NOMO-1 treated with DMSO at 0.1 percent for 48 hours (cell line): ENCODE measurements at regions not wholly inside any gene's neighbourhood (a gene's known extent, or its start where the extent isn't known, plus 50 kb on each side); places are given as distances from the start of the nearest gene placed in this dataset.
"Not testable (repeated sequence)": the region's sequence is repeated elsewhere in the genome, so short reads cannot be mapped to it uniquely, and the experiment has no call there.

Experiments used
- DNase-seq: peaks from one replicate; lab custom pipeline; 2025; ENCODE audit not compliant: unreplicated experiment; lab: John Stamatoyannopoulos, UW

DNA sequence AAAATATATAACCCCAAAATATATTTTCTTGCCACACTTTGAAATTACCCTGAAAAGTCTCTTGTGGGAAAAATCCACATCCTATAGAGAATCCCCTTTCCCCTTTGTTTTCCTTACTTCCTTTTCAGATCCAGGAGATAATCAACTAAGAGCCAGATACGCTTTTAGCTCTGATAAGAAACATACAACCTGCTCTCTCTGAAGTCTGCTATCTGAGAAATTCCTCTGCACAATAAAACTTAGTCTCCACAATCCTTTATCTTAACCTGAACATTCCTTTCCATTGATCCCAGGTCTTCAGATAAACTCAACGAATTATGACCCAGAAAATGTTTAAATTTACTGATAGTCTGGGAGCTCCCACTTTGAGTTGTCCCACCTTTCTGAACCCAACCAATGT, 233.4 kb upstream of the SETMAR start:
- DNase-seq: no peak

DNA sequence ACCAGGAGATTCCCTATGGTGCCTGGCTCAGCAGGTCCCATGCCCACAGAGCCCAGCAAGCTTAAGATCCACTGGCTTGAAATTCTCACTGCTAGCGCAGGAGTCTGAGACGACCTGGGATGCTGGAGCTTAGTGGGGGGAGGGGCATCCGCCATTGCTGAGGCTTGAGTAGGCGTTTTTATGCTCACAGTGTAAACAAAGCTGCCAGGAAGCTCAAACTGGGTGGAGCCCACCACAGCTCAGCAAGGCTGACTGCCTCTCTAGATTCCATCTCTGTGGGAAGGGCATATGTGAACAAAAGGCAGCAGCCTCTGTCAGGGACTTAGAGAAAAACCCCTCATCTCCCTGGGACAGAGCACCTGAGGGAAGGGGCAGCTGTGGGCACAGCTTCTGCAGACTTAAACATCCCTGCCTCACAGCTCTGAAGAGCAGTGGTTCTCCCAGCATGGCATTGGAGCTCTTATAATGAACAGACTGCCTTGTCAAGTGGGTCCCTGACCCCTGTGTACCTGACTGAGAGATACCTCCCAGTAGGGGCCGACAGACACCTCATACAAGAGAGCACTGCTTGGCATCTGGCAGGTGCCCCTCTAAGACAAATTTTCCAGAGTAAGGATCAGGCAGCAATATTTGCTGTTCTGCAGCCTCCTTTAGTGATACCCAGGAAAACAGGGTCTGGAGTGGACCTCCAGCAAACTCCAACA, 231.5 kb upstream of the SETMAR start:
- DNase-seq: no peak

DNA sequence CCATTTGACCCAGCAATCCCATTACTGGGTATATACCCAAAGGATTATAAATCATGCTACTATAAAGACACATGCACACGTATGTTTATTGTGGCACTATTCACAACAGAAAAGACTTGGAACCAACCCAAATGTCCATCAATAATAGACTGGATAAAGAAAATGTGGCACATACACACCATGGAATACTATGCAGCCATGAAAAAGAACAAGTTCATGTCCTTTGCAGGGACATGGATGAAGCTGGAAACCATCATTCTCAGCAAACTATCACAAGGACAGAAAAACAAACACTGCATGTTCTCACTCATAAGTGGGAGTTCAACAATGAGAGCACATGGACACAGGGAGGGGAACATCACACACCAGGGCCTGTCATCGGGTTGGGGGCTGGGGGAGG, 225.9 kb upstream of the SETMAR start:
- DNase-seq: not testable (repeated sequence)

DNA sequence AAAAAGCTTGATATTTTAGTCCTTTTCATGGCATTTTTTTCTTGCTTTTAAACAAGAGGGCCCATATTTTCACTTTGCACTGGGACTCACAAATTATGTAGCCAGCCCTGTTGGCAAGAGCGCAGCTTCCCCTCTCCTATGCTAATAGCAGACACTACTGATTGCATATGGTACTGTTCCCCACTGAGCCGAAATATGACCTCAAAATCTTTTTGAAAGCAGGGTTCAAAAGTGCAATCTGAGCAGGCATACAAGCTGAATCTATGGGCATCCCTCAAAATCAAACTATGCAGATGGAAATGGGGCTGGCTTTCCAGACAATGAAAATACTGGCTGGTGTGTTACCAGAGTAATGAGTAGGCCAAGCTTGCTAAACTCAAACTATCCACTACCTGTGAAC, 225.2 kb upstream of the SETMAR start:
- no peak for DNase-seq

DNA sequence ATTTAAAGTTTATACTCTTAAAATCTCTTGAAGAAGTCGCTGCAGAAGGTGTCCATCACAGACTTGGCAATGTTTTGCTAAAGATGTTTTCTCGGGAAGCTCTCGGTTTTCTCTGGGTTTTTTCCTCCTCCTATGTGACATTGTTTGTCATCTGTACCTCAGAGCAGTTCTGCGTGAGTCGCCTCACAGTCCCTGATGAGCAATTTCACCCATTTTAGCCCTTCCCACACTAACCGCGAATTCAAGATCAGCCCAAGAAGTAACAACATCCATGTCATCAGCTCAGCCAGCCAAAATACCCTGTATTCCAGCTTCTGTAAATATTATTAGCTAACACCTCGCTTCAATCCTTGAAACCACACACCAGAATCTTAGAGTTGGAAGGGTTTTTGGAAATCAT, 224.3 kb upstream of the SETMAR start:
- no peak for DNase-seq

DNA sequence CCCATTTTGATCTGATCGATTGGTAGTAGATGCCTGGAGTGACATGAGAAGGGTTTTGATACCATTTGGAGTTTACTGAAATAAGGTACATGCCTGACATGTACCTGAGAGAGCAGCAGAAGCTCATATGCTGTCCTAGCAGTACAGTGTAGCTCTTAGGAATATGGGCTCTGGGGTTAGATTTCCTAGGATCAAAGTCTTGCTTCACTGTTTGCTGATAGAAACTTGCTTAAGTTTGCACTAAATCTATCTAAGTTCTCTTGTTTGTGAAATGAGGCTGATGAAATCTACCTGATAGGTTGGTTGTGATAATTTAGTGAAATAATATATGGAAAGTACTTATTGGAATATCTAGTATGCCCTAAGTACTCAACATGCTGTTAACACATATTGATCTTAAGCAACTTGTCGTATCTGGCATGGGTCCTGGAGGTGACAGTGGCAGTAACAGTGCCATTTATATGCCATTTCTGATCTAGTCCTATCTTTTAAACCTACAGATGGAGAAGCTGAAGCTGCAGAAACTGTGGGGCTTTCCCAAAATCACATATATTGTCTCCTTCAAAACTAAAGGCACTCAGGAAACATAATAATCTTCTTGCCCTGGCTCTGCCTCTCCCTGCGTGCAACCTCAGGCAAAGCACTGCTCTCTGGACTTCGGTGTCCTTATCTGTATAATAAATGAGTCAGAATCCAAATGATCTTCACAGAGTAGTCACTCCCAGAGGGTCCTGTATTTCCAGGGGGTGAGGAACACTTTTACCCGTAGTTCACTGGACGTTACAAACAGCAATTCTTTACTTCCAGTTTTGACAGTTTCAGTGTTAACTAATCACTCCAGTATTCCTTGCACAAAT, 223.6 kb upstream of the SETMAR start:
- no peak for DNase-seq

DNA sequence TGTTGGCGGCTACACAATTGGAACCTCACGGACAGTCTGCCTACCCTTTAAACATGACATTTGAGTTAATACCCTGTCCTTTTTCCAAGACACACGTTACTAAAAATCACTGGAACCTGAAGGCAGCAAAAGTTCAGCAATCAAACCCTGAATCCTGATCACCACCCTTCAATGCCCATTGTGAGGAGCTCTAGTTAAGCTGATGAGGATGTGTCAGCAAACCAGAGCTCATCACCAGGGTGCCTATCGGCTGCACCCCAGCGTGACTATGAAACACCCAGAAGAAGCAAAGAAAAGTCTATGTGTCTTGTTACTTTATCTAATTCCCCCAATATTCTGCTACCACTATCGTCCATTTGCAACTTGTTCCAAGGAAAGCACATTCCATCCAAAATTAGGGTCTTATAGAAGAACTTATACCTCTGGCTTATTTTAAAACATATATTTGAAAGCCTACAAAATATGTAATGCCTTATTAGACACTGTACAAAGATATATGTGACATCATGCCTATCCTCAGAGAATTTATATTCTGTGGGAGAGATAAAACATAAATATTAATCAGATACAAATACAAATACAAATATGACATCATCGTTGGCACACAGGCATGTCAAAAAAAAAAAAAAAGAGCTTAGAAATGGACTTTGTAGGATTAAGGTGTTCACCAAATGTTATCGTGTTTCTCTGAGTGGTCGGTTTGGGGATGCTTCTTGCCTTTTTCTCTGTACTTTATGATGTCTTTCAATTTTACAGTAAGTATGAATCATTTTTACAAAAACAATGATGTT, 219.7 kb upstream of the SETMAR start:
- DNase-seq: no peak

DNA sequence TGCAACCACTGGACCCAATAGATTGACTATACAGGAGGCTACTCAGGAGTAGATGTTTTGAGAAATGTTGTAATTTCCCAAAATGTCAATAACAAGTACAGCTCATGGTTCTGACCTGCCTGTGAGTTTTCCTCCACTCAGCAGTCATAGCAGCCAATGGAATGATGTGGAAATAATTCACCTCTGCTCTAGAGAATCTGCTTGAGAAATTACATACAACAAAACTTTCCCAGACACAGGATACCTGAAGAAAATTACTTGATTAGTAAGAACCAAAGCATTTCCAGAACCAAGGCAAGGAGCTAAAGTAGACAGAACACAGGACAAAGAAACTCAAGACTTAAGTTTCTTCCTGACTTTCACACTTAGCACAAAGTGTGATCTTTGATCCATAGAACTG, 218.9 kb upstream of the SETMAR start:
- DNase-seq: no peak

DNA sequence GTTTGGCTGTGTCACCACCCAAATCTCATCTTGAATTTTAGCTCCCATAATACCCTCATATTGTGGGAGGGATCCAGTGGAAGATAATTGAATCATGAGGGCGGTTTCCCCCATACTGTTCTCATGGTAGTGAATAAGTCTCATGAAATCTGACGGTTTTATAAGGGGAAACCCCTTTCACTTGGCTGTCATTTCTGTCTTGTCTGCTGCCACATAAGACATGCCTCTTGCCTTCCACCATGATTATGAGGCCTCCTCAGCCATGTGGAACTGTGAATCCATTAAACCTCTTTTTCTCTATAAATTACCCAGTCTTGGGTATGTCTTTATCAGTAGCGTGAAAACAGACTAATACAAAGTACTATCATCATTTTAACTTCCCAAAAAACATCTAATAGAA, 216.5 kb upstream of the SETMAR start:
- not testable (repeated sequence) for DNase-seq

DNA sequence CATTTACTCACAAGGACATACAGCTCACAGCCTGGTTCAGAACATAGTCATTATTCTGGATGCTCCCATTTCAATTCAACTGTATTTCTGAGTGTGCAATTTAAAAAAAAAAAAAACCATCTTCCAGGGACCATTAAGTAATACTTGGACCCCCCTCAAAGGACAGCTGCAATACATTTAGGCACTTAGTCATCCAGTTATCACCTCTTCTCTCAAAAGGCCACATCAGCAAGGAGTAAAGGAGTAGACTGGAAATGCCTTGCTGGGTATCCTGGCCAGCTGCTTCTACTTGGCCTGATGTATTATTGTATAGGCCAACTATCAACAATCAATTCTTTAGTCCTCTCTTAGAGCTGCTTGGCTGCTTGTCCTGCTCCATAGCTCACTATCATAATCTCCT, 211.4 kb upstream of the SETMAR start:
- DNase-seq: no peak

DNA sequence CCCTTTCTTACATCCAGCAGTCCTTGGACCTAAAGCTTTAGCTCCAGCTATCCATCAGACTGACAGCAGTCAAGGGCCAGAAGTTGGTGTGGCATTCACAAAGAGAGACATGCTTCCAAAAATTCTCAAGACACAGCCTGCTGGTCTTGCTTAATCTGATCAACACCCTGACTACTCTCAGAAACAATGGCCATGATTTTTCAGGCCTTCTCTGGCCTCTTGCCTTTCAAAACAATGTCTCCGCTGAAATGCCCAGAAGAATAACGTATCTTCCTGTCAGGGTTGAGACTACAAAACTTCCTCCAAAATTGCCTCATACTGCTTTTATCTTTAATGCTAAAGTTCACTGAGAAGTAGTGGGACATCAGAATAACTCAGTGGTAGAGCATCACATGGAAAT, 205.4 kb upstream of the SETMAR start:
- DNase-seq: no peak

DNA sequence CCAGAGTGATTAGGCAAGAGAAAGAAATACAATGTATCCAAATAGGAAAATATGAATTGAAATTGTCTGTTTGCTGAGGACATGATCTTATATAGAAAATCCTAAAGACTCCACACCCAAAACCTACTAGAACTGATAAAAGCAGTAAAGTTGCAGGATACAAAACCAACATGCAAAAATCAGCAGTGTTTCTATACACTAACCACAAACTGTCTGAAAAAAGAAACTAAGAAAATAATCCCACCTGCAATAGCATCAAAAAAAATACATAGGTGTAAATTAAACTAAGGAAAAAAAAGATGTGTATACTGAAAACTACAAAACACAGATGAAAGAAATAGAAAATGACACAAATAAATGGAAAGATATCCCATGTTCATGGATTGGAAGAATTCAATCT, 203.6 kb upstream of the SETMAR start:
- DNase-seq: no peak

DNA sequence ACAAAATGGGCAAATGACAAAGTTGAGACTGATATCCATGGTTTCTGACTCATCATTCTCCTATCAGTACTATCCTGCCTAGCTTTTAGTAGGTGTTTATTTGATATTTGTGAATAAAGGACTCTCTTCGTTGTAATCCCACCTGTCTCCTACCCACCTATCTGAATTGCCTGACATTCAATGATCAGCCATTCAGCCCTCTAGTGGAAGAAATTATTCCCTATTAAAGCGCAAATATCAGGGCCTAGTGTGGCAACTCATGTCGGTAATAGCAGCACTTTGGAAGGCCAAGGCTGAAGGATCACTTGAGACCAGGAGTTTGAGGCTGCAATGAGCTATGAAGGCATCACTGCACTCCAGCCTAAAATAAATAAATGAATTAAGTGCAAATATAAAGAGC, 195.7 kb upstream of the SETMAR start:
- DNase-seq: no peak

DNA sequence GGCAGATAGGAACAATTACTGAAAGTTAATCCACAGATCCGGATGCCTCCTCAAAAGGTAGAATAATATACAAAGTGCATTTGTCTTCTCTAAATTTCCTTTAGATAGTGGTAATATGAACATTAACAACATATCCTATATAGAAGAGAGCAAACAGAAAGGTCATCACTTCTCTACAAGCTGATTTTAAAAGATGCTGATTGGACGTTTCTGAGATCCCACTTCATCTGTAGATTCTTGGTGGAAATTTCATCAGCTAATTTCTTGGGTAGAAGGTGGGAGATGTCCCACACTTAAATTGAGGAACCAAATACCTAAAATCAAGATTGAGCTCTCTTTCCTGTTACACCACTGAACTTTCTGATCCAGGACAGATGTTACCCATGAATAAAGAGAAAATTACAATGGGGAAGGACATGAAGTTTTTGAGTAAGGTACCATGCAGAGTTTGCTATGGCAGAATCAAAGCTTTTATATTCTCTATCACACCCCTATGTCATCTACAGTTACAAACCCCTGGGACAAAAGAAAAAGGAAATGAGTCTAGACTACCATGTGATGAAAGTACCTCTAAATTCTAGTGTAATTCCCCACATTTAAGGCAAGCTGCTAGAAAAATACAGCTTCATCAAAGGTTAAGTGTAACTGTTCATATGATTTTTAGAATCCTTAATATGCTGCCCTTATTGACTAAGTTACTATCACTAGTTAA, 189.2 kb upstream of the SETMAR start:
- DNase-seq: no peak

DNA sequence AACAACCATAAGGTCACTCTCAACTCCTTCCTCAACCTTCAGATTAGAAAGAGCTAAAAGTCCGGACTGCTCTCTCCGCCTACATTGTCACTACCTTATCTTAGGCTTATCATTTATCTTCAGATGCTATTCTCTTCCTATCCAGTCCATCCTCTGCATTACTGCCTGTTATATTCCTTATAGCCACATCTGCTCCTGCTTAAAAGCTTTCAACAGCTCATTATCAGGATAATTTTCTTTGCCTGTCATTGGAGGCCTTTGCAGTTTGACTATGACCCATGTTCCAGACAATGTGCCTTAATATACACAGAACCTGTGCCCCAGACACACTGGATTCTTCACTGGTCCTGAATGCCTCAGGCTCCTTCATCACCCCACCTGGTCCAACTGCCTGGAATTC, 184.1 kb upstream of the SETMAR start:
- no peak for DNase-seq

DNA sequence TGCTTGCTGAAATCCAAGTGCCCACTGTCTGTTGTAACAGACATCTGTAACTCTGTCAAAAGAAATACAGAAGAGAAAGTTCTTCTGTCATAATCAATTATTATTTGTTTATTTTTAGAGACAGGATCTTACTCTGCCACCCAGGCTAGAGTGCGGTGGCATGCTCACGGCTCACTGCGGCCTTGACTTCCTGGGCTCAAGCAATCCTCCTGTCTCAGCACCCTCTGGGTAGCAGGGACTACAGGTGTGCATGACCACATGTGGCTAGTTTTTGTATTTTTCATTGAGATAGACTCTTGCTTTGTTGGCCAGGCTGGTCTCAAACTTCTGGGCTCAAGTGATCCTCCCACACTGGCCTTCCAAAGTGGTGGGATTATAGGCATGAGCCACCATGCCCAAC, 177.6 kb upstream of the SETMAR start:
- DNase-seq: no peak

DNA sequence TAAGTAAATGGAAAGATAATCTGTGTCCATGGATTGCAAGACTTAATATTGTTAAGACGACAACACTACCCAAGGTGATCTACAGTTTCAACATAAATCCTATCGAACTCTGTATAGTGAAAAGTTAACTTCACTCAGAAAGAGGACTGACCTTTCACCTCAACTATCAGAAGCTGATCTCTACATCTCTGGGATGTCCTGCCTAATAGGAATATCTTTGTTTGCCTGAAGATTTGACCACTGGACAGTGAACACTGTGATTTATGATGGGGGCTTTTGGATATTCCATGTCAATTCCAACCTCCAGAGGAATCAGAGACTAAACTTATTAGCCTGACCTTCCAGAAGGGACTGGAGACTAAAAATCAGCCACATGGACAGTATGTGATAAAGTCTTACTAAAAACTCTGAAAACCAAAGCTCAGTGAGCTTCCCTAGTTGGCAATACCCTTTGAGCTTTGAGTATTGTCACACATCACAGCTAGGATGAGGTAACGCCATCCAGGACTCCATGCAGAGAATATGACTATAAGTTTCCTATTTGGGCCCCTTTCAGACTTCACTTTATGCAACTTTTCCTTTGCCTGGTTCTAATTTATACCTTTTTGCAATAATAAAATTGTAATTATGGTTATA, 164.9 kb upstream of the SETMAR start:
- no peak for DNase-seq

DNA sequence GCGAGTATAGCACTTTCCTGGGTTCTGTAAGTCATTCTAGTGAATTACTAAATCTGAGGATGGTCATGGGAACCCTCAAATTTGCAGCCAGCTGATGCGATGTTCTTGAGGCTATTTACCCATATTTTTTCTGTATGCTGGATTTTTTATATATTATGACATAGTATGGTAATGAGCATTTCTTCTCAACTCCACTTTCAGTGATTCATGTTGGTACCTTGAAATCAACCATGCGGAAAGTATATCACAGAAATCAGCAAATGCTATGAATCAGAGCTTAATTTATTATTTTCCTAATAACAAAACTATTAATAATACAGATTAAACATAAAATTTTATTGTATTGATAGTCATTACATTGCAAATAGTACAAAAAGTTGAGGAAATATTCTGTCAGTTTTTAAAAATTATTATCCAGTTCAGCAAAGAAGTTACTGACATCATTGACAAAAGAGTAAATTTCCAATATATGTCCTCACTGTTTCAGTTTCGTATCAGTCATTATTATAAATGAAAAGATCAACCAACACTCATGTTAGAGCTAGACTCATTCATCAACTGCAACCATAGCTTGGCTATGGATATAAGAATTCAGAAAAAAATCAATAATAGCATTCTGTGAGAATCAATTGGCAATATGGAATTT, 164.3 kb upstream of the SETMAR start:
- DNase-seq: no peak

DNA sequence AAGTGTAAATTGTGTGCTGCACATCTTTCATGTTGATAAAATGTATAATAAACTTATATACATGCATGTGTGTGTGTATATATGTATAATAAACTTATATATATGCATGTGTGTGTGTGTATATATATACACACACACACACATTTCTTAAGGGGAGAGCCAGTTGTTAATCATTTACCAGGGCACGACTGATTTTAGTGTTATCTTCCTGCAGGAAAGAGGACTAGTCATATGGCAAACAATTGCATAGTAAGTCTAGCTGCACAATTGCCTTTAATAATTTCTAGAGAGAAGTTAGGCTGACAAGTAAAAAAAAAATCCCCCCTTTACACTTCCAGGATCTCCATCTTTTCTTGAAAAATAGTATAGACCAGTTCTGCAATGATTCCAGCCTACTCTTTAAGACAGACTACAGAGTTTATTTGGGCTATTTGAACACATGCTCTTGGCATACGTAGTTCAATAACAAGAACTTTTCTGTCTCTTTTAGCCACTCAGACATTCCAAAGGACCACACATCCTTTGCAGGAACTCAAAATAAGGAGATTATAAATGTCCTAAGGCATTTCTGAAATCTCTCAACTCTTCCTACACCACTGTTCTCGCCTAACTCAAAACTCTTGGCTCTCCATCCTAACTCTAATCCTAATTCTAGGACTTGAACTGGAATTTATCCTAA, 163.6 kb upstream of the SETMAR start:
- no peak for DNase-seq

DNA sequence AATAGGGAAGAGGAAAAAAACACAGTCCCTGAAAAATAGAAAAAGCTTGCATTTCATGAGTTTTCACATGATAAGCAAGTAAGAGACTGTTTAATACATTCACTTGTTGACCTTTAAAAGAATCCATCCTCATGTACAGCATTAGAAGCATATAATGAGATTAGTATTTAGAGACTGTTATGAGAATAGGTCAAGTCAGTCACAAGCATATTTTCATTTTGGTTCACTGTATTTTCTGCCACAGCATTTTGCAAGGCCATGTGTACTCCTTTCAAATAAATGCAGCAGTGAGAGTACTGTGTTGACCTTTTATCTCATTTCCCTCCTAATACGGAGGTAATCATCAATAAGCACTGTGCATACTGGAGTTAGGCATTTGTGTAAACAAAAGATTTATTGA, 162.2 kb upstream of the SETMAR start:
- no peak for DNase-seq
